CD4-positive, alpha-beta memory T cell (primary cell): ENCODE measurements at regions not wholly inside any gene's neighbourhood (a gene's known extent, or its start where the extent isn't known, plus 50 kb on each side); places are given as distances from the start of the nearest gene placed in this dataset.

Experiments used
- CTCF ChIA-PET: fragments of 350-600 bp; sonication (Branson Sonifier 250); formaldehyde crosslinking; loops from one replicate; lab custom pipeline; 2021; ENCODE audit warnings: inconsistent platforms; ENCODE audit not compliant: partially characterized antibody; lab: Charles Lee
- POLR2A ChIA-PET: fragments of 350-600 bp; sonication (Branson Sonifier 250); formaldehyde crosslinking; loops from one replicate; lab custom pipeline; 2021; ENCODE audit not compliant: partially characterized antibody; lab: Charles Lee
- DNase-seq, 5 donors: peaks; one replicate each; pipeline versions ENCODE4 v3.0.0 to v3.0.0-alpha.2; 2020 to 2022; ENCODE audit warnings: mixed read lengths in 1 of 5
- H3K27ac ChIP-seq: one replicate; pipeline ENCODE4 v1.7.0; 2013; ENCODE audit warnings: low read depth, low read length
- H3K27me3 ChIP-seq: 2 replicates; pipeline ENCODE4 v1.7.0; 2013; ENCODE audit warnings: mild to moderate bottlenecking, low read length, moderate library complexity; ENCODE audit not compliant: insufficient read depth
- H3K36me3 ChIP-seq: 2 replicates; pipeline ENCODE4 v1.7.0; 2013; ENCODE audit warnings: mild to moderate bottlenecking, low read length, moderate library complexity; ENCODE audit not compliant: insufficient read depth
- H3K4me1 ChIP-seq: 2 replicates; pipeline ENCODE4 v1.7.0; 2013; ENCODE audit warnings: mild to moderate bottlenecking, low read length, moderate library complexity; ENCODE audit not compliant: insufficient read depth
- H3K4me3 ChIP-seq, 2 donors: one replicate each; pipeline ENCODE4 v1.7.0; 2013; ENCODE audit warnings: low read length in 2 of 2, mild to moderate bottlenecking in 1 of 2
- H3K9me3 ChIP-seq, 2 donors: one replicate each; pipeline ENCODE4 v1.7.0; 2013; ENCODE audit warnings: low read length in 2 of 2, control low read depth in 1 of 2; ENCODE audit not compliant: control insufficient read depth in 1 of 2
- H3K27ac Mint-ChIP-seq, 7 donors: one replicate each; pipeline ENCODE4 v1.8.0; 2020 to 2021; ENCODE audit warnings: mixed read lengths in 7 of 7, mild to moderate bottlenecking in 6 of 7, inconsistent platforms in 3 of 7, moderate library complexity in 3 of 7
- H3K27me3 Mint-ChIP-seq, 2 donors: one replicate each; pipeline ENCODE4 v1.8.0; 2020 to 2021; ENCODE audit warnings: mixed read lengths in 2 of 2
- H3K36me3 Mint-ChIP-seq, 2 donors: one replicate each; pipeline ENCODE4 v1.8.0; 2020 to 2021; ENCODE audit warnings: mixed read lengths in 2 of 2, inconsistent platforms in 1 of 2, mild to moderate bottlenecking in 1 of 2
- H3K4me1 Mint-ChIP-seq, 4 donors: one replicate each; pipeline ENCODE4 v1.8.0; 2020 to 2021; ENCODE audit warnings: mixed read lengths in 4 of 4, mild to moderate bottlenecking in 1 of 4
- H3K4me3 Mint-ChIP-seq, 8 donors: one replicate each; pipeline ENCODE4 v1.8.0; 2020 to 2021; ENCODE audit warnings: mixed read lengths in 8 of 8, mild to moderate bottlenecking in 7 of 8, moderate library complexity in 6 of 8, inconsistent platforms in 3 of 8
- H3K9me3 Mint-ChIP-seq, 8 donors: one replicate each; pipeline ENCODE4 v1.8.0; 2020 to 2021; ENCODE audit warnings: mixed read lengths in 8 of 8, mild to moderate bottlenecking in 5 of 8, inconsistent platforms in 3 of 8, moderate library complexity in 1 of 8
- intact Hi-C: fragments of 100-400 bp; cut with micrococcal nuclease; formaldehyde crosslinking; loops from one replicate; pipeline ENCODE4 v1.15.1; 2023

- CTCF ChIA-PET = no interaction called here
Observed at GRCh38 chr4:111871802-111872201, 273.5 kb upstream of the FAM241A start.

GRCh38 chr4:111873801-111874200 lies 271.5 kb upstream of the FAM241A start:
- DNase-seq = no peak
- H3K4me3 ChIP-seq = no peak overlapping the region
- intact Hi-C loops = no loop called here
- no peak overlapping the region for H3K4me3 Mint-ChIP-seq
- no peaks in the 10 kb centered on the region for H3K9me3 ChIP-seq
- H3K36me3 ChIP-seq = no peaks in the 10 kb centered on the region
- ChIA-PET CTCF (interaction anchor here (0.7 kb wide), 1 partner anchor 41 kb away, joined by 3 read pairs; no protein-coding TSS in a partner anchor), POLR2A (no interaction called here)
- no peaks in the 10 kb centered on the region for H3K27me3 ChIP-seq
- H3K36me3 Mint-ChIP-seq = no peaks in the 10 kb centered on the region
- no peak overlapping the region for H3K27ac Mint-ChIP-seq
- no peaks in the 10 kb centered on the region for H3K4me1 ChIP-seq
- peaks cover 0 to 4% (median 0%) of the 10 kb centered on the region in 8 donors for H3K9me3 Mint-ChIP-seq
- H3K27ac ChIP-seq = no peak overlapping the region
- H3K27me3 Mint-ChIP-seq = no peaks in the 10 kb centered on the region
- H3K4me1 Mint-ChIP-seq = no peaks in the 10 kb centered on the region

More at GRCh38 chr4:111871802-111872201, 273.5 kb upstream of the FAM241A start:
- no peak overlapping the region for H3K4me3 Mint-ChIP-seq
- POLR2A ChIA-PET = no interaction called here
- H3K36me3 Mint-ChIP-seq = no peaks in the 10 kb centered on the region
- no peak overlapping the region for H3K27ac Mint-ChIP-seq
- no peak overlapping the region for H3K4me3 ChIP-seq
- H3K27ac ChIP-seq = no peak overlapping the region
- peaks cover 0 to 1% of the 10 kb centered on the region in 2 donors for H3K27me3 Mint-ChIP-seq
- H3K4me1 ChIP-seq = no peaks in the 10 kb centered on the region
- no peaks in the 10 kb centered on the region for H3K9me3 ChIP-seq
- no peak for DNase-seq
- H3K4me1 Mint-ChIP-seq = no peaks in the 10 kb centered on the region
- H3K36me3 ChIP-seq = no peaks in the 10 kb centered on the region
- H3K27me3 ChIP-seq = no peaks in the 10 kb centered on the region
- H3K9me3 Mint-ChIP-seq = peaks cover 0 to 6% (median 4%) of the 10 kb centered on the region in 8 donors
- intact Hi-C loops = no loop called here

DNA sequence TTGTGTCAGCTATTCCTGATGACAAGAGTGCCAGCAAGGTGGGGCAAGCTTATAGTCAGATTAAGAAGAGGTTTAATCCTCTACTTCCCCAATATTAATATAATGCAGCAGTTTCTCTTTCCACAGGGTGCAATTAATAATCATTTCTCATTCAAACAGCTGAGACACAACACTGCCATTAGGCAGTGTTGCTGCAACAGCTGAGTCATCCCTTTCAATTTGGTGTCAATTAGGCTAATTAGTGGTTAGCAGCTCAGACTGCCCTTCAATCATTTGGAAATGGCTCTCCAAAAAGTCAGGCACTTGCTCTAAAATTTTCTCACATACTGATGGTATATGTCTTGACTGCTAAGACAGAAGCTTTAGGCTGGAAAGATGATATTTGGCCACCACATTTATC lies 265.7 kb upstream of the FAM241A start:
- Mint-ChIP-seq H3K27me3 (no peaks in the 10 kb centered on the region), H3K4me3 (no peak overlapping the region), H3K4me1 (no peaks in the 10 kb centered on the region), H3K36me3 (no peaks in the 10 kb centered on the region), H3K9me3 (no peaks in the 10 kb centered on the region), H3K27ac (no peak overlapping the region)
- Histone ChIP-seq H3K27ac (no peak overlapping the region), H3K27me3 (no peaks in the 10 kb centered on the region), H3K4me1 (no peaks in the 10 kb centered on the region), H3K9me3 (no peaks in the 10 kb centered on the region), H3K36me3 (no peaks in the 10 kb centered on the region), H3K4me3 (no peak overlapping the region)
- POLR2A ChIA-PET = no interaction called here
- intact Hi-C loops = no loop called here
- CTCF ChIA-PET = no interaction called here
- DNase-seq = no peak

- intact Hi-C loops = no loop called here
- Mint-ChIP-seq H3K27me3 (no peaks in the 10 kb centered on the region), H3K27ac (no peak overlapping the region), H3K9me3 (peaks cover 0 to 1% (median 0%) of the 10 kb centered on the region in 8 donors), H3K4me1 (no peaks in the 10 kb centered on the region), H3K36me3 (no peaks in the 10 kb centered on the region), H3K4me3 (no peak overlapping the region)
- POLR2A ChIA-PET = no interaction called here
- no peaks in the 10 kb centered on the region for H3K36me3 ChIP-seq
- no peak overlapping the region for H3K27ac ChIP-seq
- no peaks in the 10 kb centered on the region for H3K27me3 ChIP-seq
- DNase-seq = no peak
- no peaks in the 10 kb centered on the region for H3K4me1 ChIP-seq
- H3K4me3 ChIP-seq = no peak overlapping the region
- H3K9me3 ChIP-seq = no peaks in the 10 kb centered on the region
- CTCF ChIA-PET = no interaction called here
Observed at GRCh38 chr4:111880116-111880515, 265.1 kb upstream of the FAM241A start.

GRCh38 chr4:111883557-111883999 lies 261.7 kb upstream of the FAM241A start:
- CTCF ChIA-PET = no interaction called here
- Histone ChIP-seq H3K4me1 (no peaks in the 10 kb centered on the region), H3K4me3 (no peak overlapping the region), H3K36me3 (no peaks in the 10 kb centered on the region), H3K27me3 (no peaks in the 10 kb centered on the region), H3K9me3 (no peaks in the 10 kb centered on the region), H3K27ac (no peak overlapping the region)
- DNase-seq = no peak
- no peaks in the 10 kb centered on the region for H3K36me3 Mint-ChIP-seq
- H3K27me3 Mint-ChIP-seq = no peaks in the 10 kb centered on the region
- no peak overlapping the region for H3K27ac Mint-ChIP-seq
- H3K4me3 Mint-ChIP-seq = no peak overlapping the region
- intact Hi-C loops = no loop called here
- POLR2A ChIA-PET = no interaction called here
- H3K9me3 Mint-ChIP-seq = peaks cover 0 to 1% (median 0%) of the 10 kb centered on the region in 8 donors
- no peaks in the 10 kb centered on the region for H3K4me1 Mint-ChIP-seq

DNA sequence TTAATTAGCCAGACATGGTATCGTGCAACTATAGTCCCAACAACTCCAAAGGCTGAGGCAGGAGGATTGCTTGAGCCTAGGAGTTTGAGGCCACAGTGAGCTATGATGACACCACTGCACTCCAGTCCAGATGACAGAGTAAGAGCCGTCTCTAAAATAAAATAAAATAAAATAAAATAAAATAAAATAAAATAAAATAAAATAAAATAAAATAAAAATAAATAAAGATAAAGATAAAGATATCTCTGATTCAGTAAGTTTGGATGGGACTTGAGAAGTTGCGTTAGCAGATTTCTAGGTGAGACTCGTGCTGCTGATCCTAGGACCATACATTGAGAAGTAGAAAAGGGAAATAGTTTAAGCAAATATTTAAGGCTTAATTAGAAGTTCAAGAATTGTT lies 254.8 kb upstream of the FAM241A start:
- H3K4me1 ChIP-seq = no peaks in the 10 kb centered on the region
- Mint-ChIP-seq H3K4me1 (no peaks in the 10 kb centered on the region), H3K9me3 (peaks cover 0 to 17% (median 10%) of the 10 kb centered on the region in 8 donors), H3K27me3 (peaks cover 0 to 2% of the 10 kb centered on the region in 2 donors), H3K27ac (no peak overlapping the region), H3K36me3 (no peaks in the 10 kb centered on the region), H3K4me3 (no peak overlapping the region)
- H3K27me3 ChIP-seq = no peaks in the 10 kb centered on the region
- intact Hi-C loops = loop anchor here (10.0 kb wide), 1 partner anchor 556 kb away; no protein-coding TSS in a partner anchor
- no peaks in the 10 kb centered on the region for H3K9me3 ChIP-seq
- no peak overlapping the region for H3K4me3 ChIP-seq
- no peak overlapping the region for H3K27ac ChIP-seq
- ChIA-PET POLR2A (no interaction called here), CTCF (no interaction called here)
- H3K36me3 ChIP-seq = no peaks in the 10 kb centered on the region
- DNase-seq = no peak

- DNase-seq = no peak
- POLR2A ChIA-PET = no interaction called here
Observed at GRCh38 chr4:111905511-111905910, 239.7 kb upstream of the FAM241A start.

DNA sequence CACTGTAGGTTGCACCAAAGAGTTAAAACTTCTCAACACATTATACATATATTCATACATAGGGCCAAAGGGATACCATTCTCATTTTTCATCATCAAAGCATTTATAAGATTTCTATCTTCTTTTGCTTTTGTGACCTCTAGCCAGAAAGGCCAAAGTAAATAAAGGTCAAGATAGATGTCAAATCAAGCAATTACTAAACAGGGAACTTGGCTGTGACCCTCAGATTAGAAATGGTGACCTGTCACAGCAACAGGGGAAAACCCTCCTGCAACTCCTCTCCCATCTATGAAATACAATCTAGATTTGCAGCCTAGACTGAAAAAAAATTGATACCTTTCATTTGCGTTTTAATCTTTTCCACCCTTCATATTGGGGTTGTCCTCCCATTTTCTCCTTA lies 225.6 kb upstream of the FAM241A start:
- intact Hi-C loops = no loop called here
- no peaks in the 10 kb centered on the region for H3K27me3 ChIP-seq
- H3K4me1 ChIP-seq = no peaks in the 10 kb centered on the region
- Mint-ChIP-seq H3K27ac (no peak overlapping the region), H3K27me3 (no peaks in the 10 kb centered on the region), H3K36me3 (no peaks in the 10 kb centered on the region), H3K4me1 (no peaks in the 10 kb centered on the region), H3K4me3 (no peak overlapping the region), H3K9me3 (peaks cover 0 to 9% (median 3%) of the 10 kb centered on the region in 8 donors)
- no peak for DNase-seq
- H3K27ac ChIP-seq = no peak overlapping the region
- no peaks in the 10 kb centered on the region for H3K9me3 ChIP-seq
- ChIA-PET POLR2A (no interaction called here), CTCF (no interaction called here)
- H3K4me3 ChIP-seq = no peak overlapping the region
- no peaks in the 10 kb centered on the region for H3K36me3 ChIP-seq

More at GRCh38 chr4:111905511-111905910, 239.7 kb upstream of the FAM241A start:
- Mint-ChIP-seq H3K4me3 (no peak overlapping the region), H3K36me3 (no peaks in the 10 kb centered on the region), H3K4me1 (no peaks in the 10 kb centered on the region), H3K9me3 (peaks cover 0 to 6% (median 0%) of the 10 kb centered on the region in 8 donors), H3K27ac (no peak overlapping the region), H3K27me3 (no peaks in the 10 kb centered on the region)
- no peak overlapping the region for H3K27ac ChIP-seq
- H3K9me3 ChIP-seq = no peaks in the 10 kb centered on the region
- CTCF ChIA-PET = no interaction called here
- H3K4me3 ChIP-seq = no peak overlapping the region
- intact Hi-C loops = no loop called here
- H3K27me3 ChIP-seq = no peaks in the 10 kb centered on the region
- H3K4me1 ChIP-seq = no peaks in the 10 kb centered on the region
- no peaks in the 10 kb centered on the region for H3K36me3 ChIP-seq
